Hepatocyte (in vitro differentiated cells): ENCODE measurements at regions not wholly inside any gene's neighbourhood (a gene's known extent, or its start where the extent isn't known, plus 50 kb on each side); places are given as distances from the start of the nearest gene placed in this dataset.

ENCODE experiments used
- CTCF ChIP-seq: fragments of 200-600 bp; sonication (generic); IDR thresholded peaks from 2 replicates; pipeline ENCODE4 v1.5.1; 2016; ENCODE audit warnings: antibody characterized with exemption, mild to moderate bottlenecking; ENCODE audit not compliant: poor library complexity
- EZH2 ChIP-seq: fragments of 200-600 bp; sonication (generic); IDR thresholded peaks from 2 replicates; pipeline ENCODE4 v1.6.1; 2016; ENCODE audit warnings: antibody characterized with exemption, mild to moderate bottlenecking, borderline replicate concordance

- TF ChIP-seq CTCF (no peak), EZH2 (no peak)
Observed at GRCh38 chr5:34496701-34497469, 159.2 kb upstream of the RAI14 start.
